H9 (cell line): ENCODE measurements at regions not wholly inside any gene's neighbourhood (a gene's known extent, or its start where the extent isn't known, plus 50 kb on each side); places are given as distances from the start of the nearest gene placed in this dataset.

Experiments
- DNase-seq: peaks from one replicate; pipeline ENCODE4 v3.0.0-alpha.2; 2017
- H2AFZ ChIP-seq: one replicate; pipeline ENCODE4 v1.6.1; 2013; ENCODE audit warnings: mild to moderate bottlenecking, low read length, control low read depth, moderate library complexity
- H2AK5ac ChIP-seq: 2 replicates; pipeline ENCODE4 v1.6.1; 2013; ENCODE audit warnings: low read length, control low read depth, mixed read lengths; ENCODE audit not compliant: insufficient read length
- H2BK120ac ChIP-seq: one replicate; pipeline ENCODE4 v1.6.1; 2013; ENCODE audit warnings: low read depth, mild to moderate bottlenecking, low read length, control low read depth, inconsistent platforms; ENCODE audit not compliant: poor library complexity, severe bottlenecking
- H2BK12ac ChIP-seq: 2 replicates; pipeline ENCODE4 v1.6.1; 2013; ENCODE audit warnings: low read length, control low read depth, mixed read lengths, low read depth; ENCODE audit not compliant: insufficient read length
- H2BK15ac ChIP-seq: 2 replicates; pipeline ENCODE4 v1.6.1; 2013; ENCODE audit warnings: low read depth, low read length, control low read depth
- H2BK20ac ChIP-seq: one replicate; pipeline ENCODE4 v1.6.1; 2013; ENCODE audit warnings: low read depth, mild to moderate bottlenecking, low read length, control low read depth, inconsistent platforms; ENCODE audit not compliant: poor library complexity, severe bottlenecking
- H2BK5ac ChIP-seq: 2 replicates; pipeline ENCODE4 v1.6.1; 2013; ENCODE audit warnings: low read length, control low read depth, mixed read lengths; ENCODE audit not compliant: insufficient read length
- H3K14ac ChIP-seq: 2 replicates; pipeline ENCODE4 v1.6.1; 2013; ENCODE audit warnings: low read length, control low read depth; ENCODE audit not compliant: insufficient read depth
- H3K18ac ChIP-seq: 2 replicates; pipeline ENCODE4 v1.6.1; 2013; ENCODE audit warnings: low read depth, mild to moderate bottlenecking, mixed read lengths, low read length, control low read depth; ENCODE audit not compliant: insufficient read length
- H3K23ac ChIP-seq: 2 replicates; pipeline ENCODE4 v1.6.1; 2013; ENCODE audit warnings: low read length, control low read depth, mixed read lengths, low read depth; ENCODE audit not compliant: insufficient read length
- H3K23me2 ChIP-seq: 2 replicates; pipeline ENCODE4 v1.6.1; 2013; ENCODE audit warnings: low read depth, mild to moderate bottlenecking, mixed read lengths, low read length, control low read depth; ENCODE audit not compliant: insufficient read length, poor library complexity, severe bottlenecking
- H3K27ac ChIP-seq: 2 replicates; pipeline ENCODE4 v1.5.1; 2013; ENCODE audit warnings: low read length, control low read depth, mixed read lengths, low read depth; ENCODE audit not compliant: insufficient read length
- H3K27me3 ChIP-seq: 2 replicates; pipeline ENCODE4 v1.6.1; 2013; ENCODE audit warnings: low read length, control low read depth, inconsistent platforms; ENCODE audit not compliant: insufficient read depth
- H3K4ac ChIP-seq: 2 replicates; pipeline ENCODE4 v1.6.1; 2013; ENCODE audit warnings: low read depth, mild to moderate bottlenecking, control low read depth, inconsistent platforms, low read length, moderate library complexity
- H3K4me1 ChIP-seq: 2 replicates; pipeline ENCODE4 v1.6.1; 2013; ENCODE audit warnings: low read length, control low read depth, inconsistent platforms; ENCODE audit not compliant: insufficient read depth
- H3K4me2 ChIP-seq: 2 replicates; pipeline ENCODE4 v1.6.1; 2013; ENCODE audit warnings: low read length, control low read depth, mixed read lengths; ENCODE audit not compliant: insufficient read length, insufficient read depth
- H3K56ac ChIP-seq: 2 replicates; pipeline ENCODE4 v1.6.1; 2013; ENCODE audit warnings: low read depth, mild to moderate bottlenecking, mixed read lengths, low read length, control low read depth; ENCODE audit not compliant: insufficient read length
- H3K79me1 ChIP-seq: 2 replicates; pipeline ENCODE4 v1.6.1; 2013; ENCODE audit warnings: low read depth, mild to moderate bottlenecking, moderate library complexity, low read length, control low read depth, inconsistent platforms; ENCODE audit not compliant: insufficient read depth, poor library complexity, severe bottlenecking
- H3K79me2 ChIP-seq: 2 replicates; pipeline ENCODE4 v1.6.1; 2013; ENCODE audit warnings: low read length, control low read depth, inconsistent platforms; ENCODE audit not compliant: insufficient read depth
- H3K9ac ChIP-seq: 2 replicates; pipeline ENCODE4 v1.6.1; 2013; ENCODE audit warnings: low read length, control low read depth, mixed read lengths; ENCODE audit not compliant: insufficient read length; ENCODE audit errors: extremely low read depth
- H3K9me3 ChIP-seq: one replicate; pipeline ENCODE4 v1.6.1; 2013; ENCODE audit warnings: low read depth, low read length, inconsistent platforms; ENCODE audit not compliant: control insufficient read depth
- H3T11ph ChIP-seq: one replicate; pipeline ENCODE4 v1.6.1; 2013; ENCODE audit warnings: mild to moderate bottlenecking, low read length, control low read depth, inconsistent platforms
- H4K20me1 ChIP-seq: one replicate; pipeline ENCODE4 v1.6.1; 2013; ENCODE audit not compliant: control insufficient read depth, insufficient read length, insufficient read depth
- H4K5ac ChIP-seq: 2 replicates; pipeline ENCODE4 v1.6.1; 2013; ENCODE audit warnings: low read depth, mild to moderate bottlenecking, mixed read lengths, low read length, control low read depth; ENCODE audit not compliant: insufficient read length
- H4K8ac ChIP-seq: replicated peaks from 2 replicates; pipeline ENCODE4 v1.6.1; 2013; ENCODE audit warnings: low read length, control low read depth, mixed read lengths, low read depth; ENCODE audit not compliant: insufficient read length
- H4K91ac ChIP-seq: 2 replicates; pipeline ENCODE4 v1.6.1; 2013; ENCODE audit warnings: low read depth, mild to moderate bottlenecking, moderate library complexity, mixed read lengths, low read length, control low read depth; ENCODE audit not compliant: insufficient read length
- H3K27ac Mint-ChIP-seq, 3 experiments: 2 replicates in 2 of 3; 3 replicates in 1 of 3; pipeline ENCODE4 v1.8.0; 2020 to 2021; ENCODE audit warnings: mixed read lengths in 3 of 3, mild to moderate bottlenecking in 1 of 3, moderate library complexity in 1 of 3
- H3K27me3 Mint-ChIP-seq: 2 replicates; pipeline ENCODE4 v1.8.0; 2021; ENCODE audit warnings: low read depth, mild to moderate bottlenecking, moderate library complexity, mixed read lengths
- H3K36me3 Mint-ChIP-seq, 3 experiments: 2 replicates in 2 of 3; 3 replicates in 1 of 3; pipeline ENCODE4 v1.8.0; 2020 to 2021; ENCODE audit warnings: low read depth in 3 of 3, mixed read lengths in 3 of 3; ENCODE audit not compliant: insufficient read depth in 1 of 3
- H3K4me1 Mint-ChIP-seq, 2 experiments: 2 replicates each; pipeline ENCODE4 v1.8.0; 2020; ENCODE audit warnings: mixed read lengths in 2 of 2
- H3K4me3 Mint-ChIP-seq, 2 experiments: 2 replicates in 1 of 2; 3 replicates in 1 of 2; pipeline ENCODE4 v1.8.0; 2020 to 2021; ENCODE audit warnings: mild to moderate bottlenecking in 2 of 2, mixed read lengths in 2 of 2, moderate library complexity in 1 of 2
- H3K9me3 Mint-ChIP-seq, 2 experiments: 2 replicates in 1 of 2; 3 replicates in 1 of 2; pipeline ENCODE4 v1.8.0; 2020; ENCODE audit warnings: mild to moderate bottlenecking in 2 of 2, mixed read lengths in 2 of 2, moderate library complexity in 1 of 2
- CTCF ChIP-seq: fragments of 200-600 bp; sonication (generic); conservative IDR thresholded peaks from 3 replicates; pipeline ENCODE4 v1.8.0; 2021; ENCODE audit warnings: antibody characterized with exemption, mild to moderate bottlenecking
- WGBS: extraction: QIAGEN DNeasy Blood & Tissue Kit; methylation state at CpG from one replicate; pipeline ENCODE4 v1.1.7; 2013; ENCODE audit warnings: missing lambda C conversion rate, low lambda C conversion rate, mixed read lengths; ENCODE audit not compliant: insufficient read length; ENCODE audit errors: extremely low coverage; 5-methylcytosine and 5-hydroxymethylcytosine counted together

- Histone ChIP-seq H2AFZ (no peak overlapping the region), H3K4me2 (no peak overlapping the region), H2BK20ac (no peak overlapping the region), H3K4ac (no peak overlapping the region), H3K18ac (no peak overlapping the region), H2BK15ac (no peak overlapping the region), H3K27me3 (no peaks in the 10 kb centered on the region), H2BK5ac (no peak overlapping the region), H2AK5ac (no peak overlapping the region), H3T11ph (no peak overlapping the region), H3K23ac (no peak overlapping the region), H3K79me2 (no peaks in the 10 kb centered on the region), H4K5ac (no peak overlapping the region), H2BK12ac (no peak overlapping the region), H4K8ac (no peak overlapping the region), H4K20me1 (no peaks in the 10 kb centered on the region), H3K4me1 (no peaks in the 10 kb centered on the region), H4K91ac (no peak overlapping the region), H3K27ac (no peak overlapping the region), H3K14ac (no peak overlapping the region), H3K23me2 (no peaks in the 10 kb centered on the region), H3K9me3 (no peaks in the 10 kb centered on the region), H3K9ac (no peak overlapping the region), H3K79me1 (no peaks in the 10 kb centered on the region), H3K56ac (no peak overlapping the region), H2BK120ac (no peak overlapping the region)
- no peak overlapping the region for H3K4me3 Mint-ChIP-seq
- no peak for DNase-seq
- H3K27me3 Mint-ChIP-seq = no peaks in the 10 kb centered on the region; the same call in 1 of the 2 replicates
- H3K27ac Mint-ChIP-seq = no peak overlapping the region
- H3K36me3 Mint-ChIP-seq = no peaks in the 10 kb centered on the region
- peaks cover 6 to 11% of the 10 kb centered on the region in 2 experiments for H3K4me1 Mint-ChIP-seq
- WGBS = no CpG with 5 or more reads among the region's 1 CpG
- H3K9me3 Mint-ChIP-seq = no peaks in the 10 kb centered on the region
- TF ChIP-seq CTCF = no peak
These were observed 158.1 kb upstream of the TSC22D1 start for GRCh38 chr13:44734201-44734707.
